ENCODE measurements at regions not wholly inside any gene's neighbourhood (a gene's known extent, or its start where the extent isn't known, plus 50 kb on each side); places are given as distances from the start of the nearest gene placed in this dataset.

DNA sequence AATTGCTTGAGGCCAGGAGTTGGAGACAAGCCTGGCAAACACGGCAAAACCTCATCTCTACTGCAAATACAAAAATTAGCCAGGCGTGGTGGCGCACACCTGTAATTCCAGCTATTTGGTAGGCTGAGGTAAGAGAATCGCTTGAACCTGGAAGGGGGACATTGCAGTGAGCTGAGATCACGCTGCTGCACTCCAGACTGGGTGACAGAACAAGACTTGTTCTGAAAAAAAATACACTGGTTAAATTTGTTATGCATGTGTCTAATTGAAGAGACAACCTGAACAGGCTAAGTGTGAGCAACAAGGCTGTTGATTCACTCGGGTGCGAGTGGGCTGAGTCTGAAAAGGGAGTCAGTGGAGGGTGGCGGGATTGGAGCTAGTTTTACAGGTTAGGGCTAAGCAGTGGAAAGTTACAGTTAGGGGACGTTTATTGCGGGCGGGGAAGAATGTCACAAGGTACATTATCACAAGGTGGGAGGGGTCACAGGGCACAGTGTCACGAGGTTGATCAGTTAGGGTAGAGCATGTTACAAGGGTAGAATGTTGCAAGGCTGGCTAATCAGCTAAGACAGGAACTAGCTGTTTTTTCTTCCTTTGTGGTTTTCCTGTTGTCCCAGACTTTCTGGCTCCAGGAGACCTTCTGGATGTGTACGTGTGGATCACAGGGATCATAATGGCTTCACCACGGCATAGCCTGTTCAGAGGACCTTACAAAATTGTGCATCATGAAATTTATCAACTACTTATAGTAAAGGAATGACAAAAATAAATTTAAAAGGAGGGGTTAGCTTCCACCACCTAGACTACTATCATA lies 115.8 kb downstream of the NAA11 start:
- DNase-seq (ENCODE audit: extremely low read depth, insufficient read length) = no peak
- TF ChIP-seq, protein P1, sequence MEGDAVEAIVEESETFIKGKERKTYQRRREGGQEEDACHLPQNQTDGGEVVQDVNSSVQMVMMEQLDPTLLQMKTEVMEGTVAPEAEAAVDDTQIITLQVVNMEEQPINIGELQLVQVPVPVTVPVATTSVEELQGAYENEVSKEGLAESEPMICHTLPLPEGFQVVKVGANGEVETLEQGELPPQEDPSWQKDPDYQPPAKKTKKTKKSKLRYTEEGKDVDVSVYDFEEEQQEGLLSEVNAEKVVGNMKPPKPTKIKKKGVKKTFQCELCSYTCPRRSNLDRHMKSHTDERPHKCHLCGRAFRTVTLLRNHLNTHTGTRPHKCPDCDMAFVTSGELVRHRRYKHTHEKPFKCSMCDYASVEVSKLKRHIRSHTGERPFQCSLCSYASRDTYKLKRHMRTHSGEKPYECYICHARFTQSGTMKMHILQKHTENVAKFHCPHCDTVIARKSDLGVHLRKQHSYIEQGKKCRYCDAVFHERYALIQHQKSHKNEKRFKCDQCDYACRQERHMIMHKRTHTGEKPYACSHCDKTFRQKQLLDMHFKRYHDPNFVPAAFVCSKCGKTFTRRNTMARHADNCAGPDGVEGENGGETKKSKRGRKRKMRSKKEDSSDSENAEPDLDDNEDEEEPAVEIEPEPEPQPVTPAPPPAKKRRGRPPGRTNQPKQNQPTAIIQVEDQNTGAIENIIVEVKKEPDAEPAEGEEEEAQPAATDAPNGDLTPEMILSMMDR (IDR thresholded peaks at IDR 0.05; ENCODE audit: insufficient read depth, low read length, poor library complexity, severe bottlenecking) = no peak
- H3K4me3 ChIP-seq (replicated peaks; ENCODE audit: low read depth, low read length) = no peak overlapping the region
- no peaks in the 10 kb centered on the region for H3K27me3 ChIP-seq (replicated peaks; ENCODE audit: control insufficient read depth, insufficient read depth, low read length)
- H3K36me3 ChIP-seq (ENCODE audit: control insufficient read depth, insufficient read depth, low read length) = no peaks in the 10 kb centered on the region

DNA sequence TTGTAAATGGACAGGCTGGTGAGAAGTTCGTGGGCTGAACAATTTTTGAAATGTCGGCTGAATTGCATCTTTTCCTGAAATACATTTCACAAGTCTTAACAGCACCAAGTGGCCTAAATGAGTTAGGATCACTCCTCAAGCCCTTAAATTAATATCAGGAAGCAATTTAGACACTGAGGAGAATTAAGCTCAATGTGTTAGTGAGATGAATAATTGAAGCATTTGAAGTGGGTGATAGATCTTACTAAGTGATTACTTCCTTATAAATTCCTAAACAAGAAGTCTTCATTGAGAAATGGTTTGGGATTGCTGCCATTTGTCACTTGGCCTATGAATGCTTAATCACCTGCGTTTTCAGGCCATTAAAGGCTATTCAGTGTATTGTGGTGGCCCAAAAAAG lies 116.8 kb downstream of the NAA11 start:
- H3K27me3 ChIP-seq (replicated peaks; ENCODE audit: control insufficient read depth, insufficient read depth, low read length) = no peaks in the 10 kb centered on the region
- TF ChIP-seq, protein P1 (IDR thresholded peaks at IDR 0.05; ENCODE audit: insufficient read depth, low read length, poor library complexity, severe bottlenecking) = no peak
- no peak for DNase-seq (ENCODE audit: extremely low read depth, insufficient read length)
- no peak overlapping the region for H3K4me3 ChIP-seq (replicated peaks; ENCODE audit: low read depth, low read length)
- H3K36me3 ChIP-seq (ENCODE audit: control insufficient read depth, insufficient read depth, low read length) = no peaks in the 10 kb centered on the region

DNA sequence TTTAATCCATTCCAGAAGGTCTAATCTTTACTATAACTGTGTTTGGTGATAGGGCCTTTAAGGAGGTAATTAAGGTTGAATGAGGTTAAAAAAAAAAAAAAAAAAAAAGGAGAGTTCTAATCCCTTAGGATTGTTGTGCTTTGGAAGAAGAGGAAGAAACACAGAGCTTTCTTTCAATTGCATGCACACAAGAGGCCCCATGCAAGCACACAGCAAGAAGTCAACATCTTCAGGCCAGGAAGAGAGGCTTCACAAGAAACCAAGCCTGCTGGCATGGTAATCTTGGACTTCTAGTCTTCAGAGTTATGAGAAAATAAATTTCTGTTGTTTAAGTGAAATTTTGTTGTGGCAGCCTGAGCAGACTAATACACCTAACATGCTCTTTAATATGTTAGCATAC lies 118.6 kb downstream of the NAA11 start:
- Histone ChIP-seq H3K27me3 (replicated peaks; ENCODE audit: control insufficient read depth, insufficient read depth, low read length) (no peaks in the 10 kb centered on the region), H3K36me3 (ENCODE audit: control insufficient read depth, insufficient read depth, low read length) (no peaks in the 10 kb centered on the region), H3K4me3 (replicated peaks; ENCODE audit: low read depth, low read length) (no peak overlapping the region)
- no peak for DNase-seq (ENCODE audit: extremely low read depth, insufficient read length)
- TF ChIP-seq, protein P1 (IDR thresholded peaks at IDR 0.05; ENCODE audit: insufficient read depth, low read length, poor library complexity, severe bottlenecking) = no peak

DNA sequence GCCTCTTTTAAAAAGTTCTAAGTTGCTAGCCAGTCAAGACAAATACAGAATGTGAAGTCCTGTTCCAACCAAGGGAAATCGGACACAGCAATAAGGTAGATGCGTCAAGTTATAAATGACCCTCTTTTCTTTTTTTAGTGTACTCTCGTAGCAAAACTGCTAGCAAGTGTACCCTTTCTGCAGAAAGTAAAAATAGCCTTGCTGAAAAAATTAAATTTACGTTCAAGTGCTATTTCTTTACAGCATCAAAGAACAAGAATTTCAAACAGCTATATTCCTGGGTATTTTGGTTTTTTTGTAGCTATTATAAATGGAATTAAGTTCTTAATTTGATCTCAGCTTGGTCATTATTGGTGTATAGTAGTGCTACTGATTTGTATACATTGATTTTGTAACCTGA lies 119.2 kb downstream of the NAA11 start:
- H3K36me3 ChIP-seq (ENCODE audit: control insufficient read depth, insufficient read depth, low read length) = no peaks in the 10 kb centered on the region
- TF ChIP-seq, protein P1 (IDR thresholded peaks at IDR 0.05; ENCODE audit: insufficient read depth, low read length, poor library complexity, severe bottlenecking) = no peak
- no peak for DNase-seq (ENCODE audit: extremely low read depth, insufficient read length)
- H3K27me3 ChIP-seq (replicated peaks; ENCODE audit: control insufficient read depth, insufficient read depth, low read length) = no peaks in the 10 kb centered on the region
- H3K4me3 ChIP-seq (replicated peaks; ENCODE audit: low read depth, low read length) = no peak overlapping the region

DNA sequence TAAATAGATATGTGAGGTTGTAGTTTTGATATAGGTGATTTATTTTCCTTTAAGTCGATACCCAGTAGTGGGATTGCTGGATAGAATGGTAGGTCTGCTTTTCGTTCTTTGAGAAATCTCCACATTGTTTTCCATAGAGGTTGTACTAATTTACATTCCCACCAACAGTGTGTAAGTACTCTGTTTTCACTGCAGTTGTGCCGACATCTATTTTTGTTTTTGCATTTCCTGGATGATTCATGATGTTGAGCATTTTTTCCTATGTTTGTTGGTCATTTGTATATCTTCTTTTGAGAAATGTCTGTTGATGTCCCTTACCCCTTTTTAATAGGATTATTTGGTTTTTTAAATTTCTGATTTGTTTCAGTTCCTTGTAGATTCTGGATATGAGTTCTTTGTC lies 120.7 kb downstream of the NAA11 start:
- TF ChIP-seq, protein P1 (IDR thresholded peaks at IDR 0.05; ENCODE audit: insufficient read depth, low read length, poor library complexity, severe bottlenecking) = no peak
- Histone ChIP-seq H3K27me3 (replicated peaks; ENCODE audit: control insufficient read depth, insufficient read depth, low read length) (no peaks in the 10 kb centered on the region), H3K36me3 (ENCODE audit: control insufficient read depth, insufficient read depth, low read length) (no peaks in the 10 kb centered on the region), H3K4me3 (replicated peaks; ENCODE audit: low read depth, low read length) (no peak overlapping the region)
- no peak for DNase-seq (ENCODE audit: extremely low read depth, insufficient read length)
